IMR-90 (cell line): ENCODE measurements at regions not wholly inside any gene's neighbourhood (a gene's known extent, or its start where the extent isn't known, plus 50 kb on each side); places are given as distances from the start of the nearest gene placed in this dataset.

Experiments used
- ATAC-seq: fragments of 200-7000 bp; cut with Tn5 transposase; 2 replicates; pipeline ENCODE4 v1.9.1; 2020; ENCODE audit warnings: low read depth, mild to moderate bottlenecking, moderate library complexity
- BruUV-seq: library from RNA; stranded (reverse); fragments of 400-500 nt; replicated peaks from 2 replicates; lab custom pipeline; 2021; lab: Mats Ljungman, UMichigan
- CTCF ChIA-PET: fragments of 300-600 bp; formaldehyde crosslinking; extraction: SDS; loops from one replicate; lab custom pipeline; 2021; ENCODE audit warnings: antibody characterized with exemption; lab: Yijun Ruan, JAX
- POLR2A ChIA-PET: fragments of 300-600 bp; sonication (Branson Sonifier 250); formaldehyde crosslinking; loops from one replicate; lab custom pipeline; 2022; ENCODE audit warnings: antibody characterized with exemption; ENCODE audit not compliant: unreplicated experiment; lab: Charles Lee
- DNase-seq: peaks from one replicate; pipeline ENCODE4 v3.0.0; 2013
- H2AFZ ChIP-seq: replicated peaks from 2 replicates; pipeline ENCODE3; 2013; ENCODE audit warnings: low read length, mild to moderate bottlenecking; ENCODE audit not compliant: poor library complexity
- H2AK5ac ChIP-seq: 2 replicates; pipeline ENCODE4 v1.6.1; 2013; ENCODE audit warnings: low read depth, low read length, inconsistent platforms
- H2AK9ac ChIP-seq: replicated peaks from 2 replicates; pipeline ENCODE3; 2013; ENCODE audit warnings: mild to moderate bottlenecking, low read depth, low read length, moderate library complexity; ENCODE audit not compliant: poor library complexity
- H2BK120ac ChIP-seq: 2 replicates; pipeline ENCODE4 v1.6.1; 2013; ENCODE audit warnings: low read depth, low read length, inconsistent platforms
- H2BK15ac ChIP-seq: 3 replicates; pipeline ENCODE4 v1.6.1; 2013; ENCODE audit warnings: low read depth, low read length, inconsistent platforms
- H2BK20ac ChIP-seq: 2 replicates; pipeline ENCODE4 v1.6.1; 2013; ENCODE audit warnings: low read depth, mild to moderate bottlenecking, inconsistent platforms, low read length, moderate library complexity
- H2BK5ac ChIP-seq: 2 replicates; pipeline ENCODE4 v1.6.1; 2013; ENCODE audit warnings: mild to moderate bottlenecking, low read depth, low read length, inconsistent platforms; ENCODE audit not compliant: poor library complexity, severe bottlenecking
- H3K14ac ChIP-seq: replicated peaks from 2 replicates; pipeline ENCODE4 v1.6.1; 2013; ENCODE audit warnings: low read depth, low read length, inconsistent platforms
- H3K18ac ChIP-seq: 2 replicates; pipeline ENCODE4 v1.6.1; 2013; ENCODE audit warnings: low read depth, low read length, control low read depth
- H3K23ac ChIP-seq: 2 replicates; pipeline ENCODE4 v1.6.1; 2013; ENCODE audit warnings: low read depth, low read length, inconsistent platforms
- H3K27ac ChIP-seq: 2 replicates; pipeline ENCODE4 v1.5.1; 2013; ENCODE audit warnings: mild to moderate bottlenecking, control low read depth, low read length; ENCODE audit not compliant: insufficient read depth
- H3K27me3 ChIP-seq: 2 replicates; pipeline ENCODE4 v1.6.1; 2013; ENCODE audit warnings: low read length; ENCODE audit not compliant: control insufficient read depth, insufficient read depth
- H3K36me3 ChIP-seq: 2 replicates; pipeline ENCODE4 v1.6.1; 2013; ENCODE audit warnings: low read length, mixed read lengths; ENCODE audit not compliant: control insufficient read depth, insufficient read depth
- H3K4ac ChIP-seq: 2 replicates; pipeline ENCODE4 v1.6.1; 2013; ENCODE audit warnings: low read depth, low read length, inconsistent platforms
- H3K4me1 ChIP-seq: 2 replicates; pipeline ENCODE4 v1.6.1; 2013; ENCODE audit warnings: low read length, mixed read lengths; ENCODE audit not compliant: control insufficient read depth, insufficient read depth
- H3K4me2 ChIP-seq: 2 replicates; pipeline ENCODE4 v1.6.1; 2013; ENCODE audit warnings: low read depth, mild to moderate bottlenecking, control low read depth, low read length, moderate library complexity
- H3K4me3 ChIP-seq: 2 replicates; pipeline ENCODE4 v1.5.1; 2013; ENCODE audit warnings: low read depth, mild to moderate bottlenecking, control low read depth, low read length, moderate library complexity; ENCODE audit not compliant: insufficient read depth
- H3K56ac ChIP-seq: 2 replicates; pipeline ENCODE4 v1.6.1; 2013; ENCODE audit warnings: low read length, inconsistent platforms; ENCODE audit not compliant: insufficient read depth; ENCODE audit errors: extremely low read depth
- H3K79me1 ChIP-seq, 2 experiments: 2 replicates each; pipeline ENCODE4 v1.6.1; 2013; ENCODE audit warnings: low read length in 2 of 2, inconsistent platforms in 1 of 2, low read depth in 1 of 2
- H3K9ac ChIP-seq: 2 replicates; pipeline ENCODE4 v1.6.1; 2013; ENCODE audit warnings: low read depth, low read length, control low read depth
- H3K9me1 ChIP-seq: 2 replicates; pipeline ENCODE4 v1.6.1; 2013; ENCODE audit warnings: low read length, inconsistent platforms; ENCODE audit not compliant: insufficient read depth
- H3K9me3 ChIP-seq: 2 replicates; pipeline ENCODE4 v1.6.1; 2013; ENCODE audit warnings: low read length; ENCODE audit not compliant: control insufficient read depth, insufficient read depth
- H4K20me1 ChIP-seq: 2 replicates; pipeline ENCODE4 v1.6.1; 2013; ENCODE audit warnings: low read length, inconsistent platforms; ENCODE audit not compliant: insufficient read depth
- H4K5ac ChIP-seq: 2 replicates; pipeline ENCODE4 v1.6.1; 2013; ENCODE audit warnings: mild to moderate bottlenecking, low read depth, low read length, control low read depth
- H4K8ac ChIP-seq, 2 experiments: 2 replicates each; pipeline ENCODE4 v1.6.1; 2013; ENCODE audit warnings: low read depth in 2 of 2, low read length in 2 of 2, control low read depth in 1 of 2, inconsistent platforms in 1 of 2
- H4K91ac ChIP-seq: 2 replicates; pipeline ENCODE4 v1.6.1; 2013; ENCODE audit warnings: low read depth, low read length, inconsistent platforms; ENCODE audit not compliant: insufficient read depth
- CEBPB ChIP-seq: IDR thresholded peaks from 2 replicates; pipeline ENCODE4 v1.6.1; 2012; ENCODE audit warnings: low read depth, low read length, improper control_type of control experiment
- CHD1 ChIP-seq: IDR thresholded peaks from 2 replicates; pipeline ENCODE4 v1.6.1; 2012; ENCODE audit warnings: low read depth, low read length, improper control_type of control experiment
- ELK1 ChIP-seq: fragments of 150-350 bp; IDR thresholded peaks from 2 replicates; pipeline ENCODE4 v1.6.1; 2016; ENCODE audit warnings: low read depth, mild to moderate bottlenecking, low read length, moderate library complexity, borderline replicate concordance
- FOS ChIP-seq: fragments of 150-350 bp; IDR thresholded peaks from 2 replicates; pipeline ENCODE4 v1.6.1; 2016; ENCODE audit warnings: low read depth, low read length
- MAFK ChIP-seq: IDR thresholded peaks from 2 replicates; pipeline ENCODE4 v1.6.1; 2012; ENCODE audit warnings: low read depth, low read length, improper control_type of control experiment
- MAZ ChIP-seq: IDR thresholded peaks from 2 replicates; pipeline ENCODE4 v1.6.1; 2012; ENCODE audit warnings: low read depth, mild to moderate bottlenecking, low read length, improper control_type of control experiment, moderate library complexity, borderline replicate concordance
- MXI1 ChIP-seq: IDR thresholded peaks from 2 replicates; pipeline ENCODE4 v1.6.1; 2012; ENCODE audit warnings: low read depth, mild to moderate bottlenecking, low read length, moderate library complexity, borderline replicate concordance
- NFE2L2 ChIP-seq: fragments of 150-350 bp; IDR thresholded peaks from 2 replicates; pipeline ENCODE4 v1.6.1; 2016; ENCODE audit warnings: low read depth, mild to moderate bottlenecking, low read length
- POLR2A ChIP-seq: IDR thresholded peaks from 2 replicates; pipeline ENCODE4 v1.6.1; 2012; ENCODE audit warnings: mild to moderate bottlenecking, low read depth, low read length
- RFX5 ChIP-seq: IDR thresholded peaks from 2 replicates; pipeline ENCODE4 v1.8.0; 2012; ENCODE audit warnings: low read depth, mild to moderate bottlenecking, low read length, moderate library complexity
- WGBS, 2 experiments: methylation state at CpG; one replicate each; pipeline versions ENCODE4 v1.1.5 to v1.1.7; 2013; ENCODE audit warnings: missing lambda C conversion rate in 2 of 2; ENCODE audit not compliant: insufficient read length in 1 of 2; ENCODE audit errors: extremely low coverage in 2 of 2; 5-methylcytosine and 5-hydroxymethylcytosine counted together
- dilution Hi-C: fragments of 300-500 bp; cut with HindIII; formaldehyde crosslinking; loops from one replicate; pipeline ENCODE4 v1.14.3; 2018; ENCODE audit warnings: low sequenced_read_pairs; ENCODE audit not compliant: unreplicated experiment
- in situ Hi-C: fragments of 300-500 bp; cut with MboI; formaldehyde crosslinking; loops from 3 replicates; pipeline ENCODE4 v1.14.3; 2019; ENCODE audit warnings: low sequenced_read_pairs, inconsistent platforms, mixed read lengths
- intact Hi-C: fragments of 100-400 bp; cut with micrococcal nuclease; formaldehyde crosslinking; loops from 2 replicates; pipeline ENCODE4 v1.10.0; 2022

- ChIA-PET POLR2A (no interaction called here), CTCF (no interaction called here)
- no peak overlapping the region for H3K4me3 ChIP-seq
- H3K79me1 ChIP-seq, result no peaks in the 10 kb centered on the region
- intact Hi-C loops (no loop called here), dilution Hi-C loops (no loop called here), in situ Hi-C loops (no loop called here)
- H3K23ac ChIP-seq, result no peak overlapping the region
- H2AK9ac ChIP-seq, result no peak overlapping the region
- H3K56ac ChIP-seq, result no peak overlapping the region
- no peaks in the 10 kb centered on the region for H3K27me3 ChIP-seq
- no peaks in the 10 kb centered on the region for H3K36me3 ChIP-seq
- H3K4ac ChIP-seq, result no peak overlapping the region
- no CpG with 5 or more reads among the region's 3 CpGs for WGBS, 2 experiments
- H4K20me1 ChIP-seq, result no peaks in the 10 kb centered on the region
- H2BK15ac ChIP-seq, result no peak overlapping the region
- no peak overlapping the region for H3K4me2 ChIP-seq
- H3K9me1 ChIP-seq, result no peaks in the 10 kb centered on the region
- no peak for DNase-seq
- H4K5ac ChIP-seq, result no peak overlapping the region
- no TSS peak for BruUV-seq
- no peak overlapping the region for H2BK120ac ChIP-seq
- no peak overlapping the region for H2AK5ac ChIP-seq
- H3K9ac ChIP-seq, result no peak overlapping the region
- H3K18ac ChIP-seq, result no peak overlapping the region
- H2BK5ac ChIP-seq, result no peak overlapping the region
- no peak for TF ChIP-seq CEBPB
- TF ChIP-seq FOS, result no peak
- TF ChIP-seq RFX5, result no peak
- no peak for TF ChIP-seq MXI1
- no peak for TF ChIP-seq POLR2A
- TF ChIP-seq MAFK, result no peak
- TF ChIP-seq MAZ, result no peak
- TF ChIP-seq NFE2L2, result no peak
- TF ChIP-seq ELK1, result no peak
- TF ChIP-seq CHD1, result no peak
- H2AFZ ChIP-seq, result no peak overlapping the region
- no peak for ATAC-seq
- H2BK20ac ChIP-seq, result no peak overlapping the region
- no peak overlapping the region for H4K8ac ChIP-seq
- H3K14ac ChIP-seq, result no peak overlapping the region
- H3K9me3 ChIP-seq, result 0 out of 2 replicates have a peak, but pooled peaks cover 2% of the 10 kb centered on the region
- no peak overlapping the region for H3K27ac ChIP-seq
- no peak overlapping the region for H4K91ac ChIP-seq
- H3K4me1 ChIP-seq, result no peaks in the 10 kb centered on the region
Measured at GRCh38 chr3:35522450-35522849, 116.9 kb upstream of the ARPP21 start.
